SK-N-SH (cell line): ENCODE measurements at regions not wholly inside any gene's neighbourhood (a gene's known extent, or its start where the extent isn't known, plus 50 kb on each side); places are given as distances from the start of the nearest gene placed in this dataset.
"Not testable (repeated sequence)": the region's sequence is repeated elsewhere in the genome, so short reads cannot be mapped to it uniquely, and the experiment has no call there.

Experiments used
- ELF1 ChIP-seq: IDR thresholded peaks from 2 replicates; pipeline ENCODE4 v1.4.0; 2012
- EP300 ChIP-seq, 2 experiments: IDR thresholded peaks; 2 replicates each; pipeline versions ENCODE4 v1.4.0 to v1.6.1; 2012; ENCODE audit warnings: borderline replicate concordance in 1 of 2, low read depth in 1 of 2, low read length in 1 of 2
- FOSL2 ChIP-seq: IDR thresholded peaks from 2 replicates; pipeline ENCODE4 v1.4.0; 2012; ENCODE audit warnings: low read depth, mild to moderate bottlenecking, moderate library complexity, borderline replicate concordance
- FOXJ3 ChIP-seq: sonication (generic); formaldehyde crosslinking; IDR thresholded peaks from 2 replicates; pipeline ENCODE4 v1.5.1; 2020; ENCODE audit warnings: mild to moderate bottlenecking, missing genetic modification reagents
- FOXM1 ChIP-seq: IDR thresholded peaks from 2 replicates; pipeline ENCODE4 v1.4.0; 2012; ENCODE audit warnings: low read depth, mild to moderate bottlenecking
- JUND ChIP-seq: IDR thresholded peaks from 2 replicates; pipeline ENCODE4 v1.4.0; 2012
- POLR2AphosphoS5 ChIP-seq: IDR thresholded peaks from 2 replicates; pipeline ENCODE4 v1.6.1; 2012; ENCODE audit warnings: low read depth, low read length
- RXRA ChIP-seq: IDR thresholded peaks from 2 replicates; pipeline ENCODE4 v1.4.0; 2012; ENCODE audit warnings: low read depth, mild to moderate bottlenecking, borderline replicate concordance
- SIN3A ChIP-seq: IDR thresholded peaks from 2 replicates; pipeline ENCODE4 v1.6.1; 2012; ENCODE audit warnings: low read depth, mild to moderate bottlenecking, low read length, moderate library complexity, borderline replicate concordance
- SMC3 ChIP-seq: IDR thresholded peaks from 2 replicates; pipeline ENCODE4 v1.6.1; 2012; ENCODE audit warnings: low read depth, low read length, improper control_type of control experiment
- TF ChIP-seq, protein P1 (sequence below): IDR thresholded peaks from 2 replicates; pipeline ENCODE4 v1.4.0; 2012; ENCODE audit warnings: low read depth
- TF ChIP-seq, protein P2 (sequence below): fragments of 200-600 bp; sonication (generic); IDR thresholded peaks from 2 replicates; pipeline ENCODE4 v1.6.1; 2017; ENCODE audit warnings: antibody characterized with exemption, mild to moderate bottlenecking, moderate library complexity
- TF ChIP-seq, protein P3 (sequence below): IDR thresholded peaks from 2 replicates; pipeline ENCODE4 v1.4.0; 2012; ENCODE audit warnings: low read depth, borderline replicate concordance
- TF ChIP-seq, protein P4 (sequence below): IDR thresholded peaks from 2 replicates; pipeline ENCODE4; 2012

DNA sequence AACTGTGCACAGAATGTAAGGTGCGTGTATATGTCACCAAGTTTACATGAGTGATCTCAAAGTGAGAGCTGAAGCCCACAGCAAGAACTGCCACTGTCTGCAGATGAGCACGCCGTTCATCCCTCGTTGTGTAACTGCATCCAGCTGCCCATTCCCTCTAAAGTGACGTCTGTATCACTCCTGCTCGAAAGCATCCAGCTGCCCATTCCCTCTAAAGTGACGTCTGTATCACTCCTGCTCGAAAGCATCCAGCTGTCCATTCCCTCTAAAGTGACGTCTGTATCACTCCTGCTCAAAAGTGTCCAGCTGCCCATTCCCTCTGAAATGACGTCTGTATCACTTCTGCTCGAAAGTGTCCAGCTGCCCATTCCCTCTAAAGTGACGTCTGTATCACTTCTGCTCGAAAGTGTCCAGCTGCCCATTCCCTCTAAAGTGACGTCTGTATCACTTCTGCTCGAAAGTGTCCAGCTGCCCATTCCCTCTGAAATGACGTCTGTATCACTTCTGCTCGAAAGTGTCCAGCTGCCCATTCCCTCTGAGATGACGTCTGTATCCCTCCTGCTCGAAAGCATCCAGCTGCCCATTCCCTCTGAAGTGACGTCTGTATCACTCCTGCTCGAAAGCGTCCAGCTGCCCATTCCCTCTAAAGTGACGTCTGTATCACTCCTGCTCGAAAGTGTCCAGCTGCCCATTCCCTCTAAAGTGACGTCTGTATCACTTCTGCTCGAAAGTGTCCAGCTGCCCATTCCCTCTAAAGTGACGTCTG is 871.4 kb downstream of the TRIML1 start:
- TF ChIP-seq, protein P1, sequence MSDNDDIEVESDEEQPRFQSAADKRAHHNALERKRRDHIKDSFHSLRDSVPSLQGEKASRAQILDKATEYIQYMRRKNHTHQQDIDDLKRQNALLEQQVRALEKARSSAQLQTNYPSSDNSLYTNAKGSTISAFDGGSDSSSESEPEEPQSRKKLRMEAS = not testable (repeated sequence)
- not testable (repeated sequence) for TF ChIP-seq EP300 (IDR thresholded peaks at IDR 0.05; ENCODE audit: borderline replicate concordance in 1 of 2, low read depth in 1 of 2, low read length in 1 of 2); POLR2AphosphoS5; ELF1; FOXM1; FOSL2; SMC3; JUND; SIN3A; RXRA; FOXJ3 (CRISPR knock-in tag)
- TF ChIP-seq, protein P2, sequence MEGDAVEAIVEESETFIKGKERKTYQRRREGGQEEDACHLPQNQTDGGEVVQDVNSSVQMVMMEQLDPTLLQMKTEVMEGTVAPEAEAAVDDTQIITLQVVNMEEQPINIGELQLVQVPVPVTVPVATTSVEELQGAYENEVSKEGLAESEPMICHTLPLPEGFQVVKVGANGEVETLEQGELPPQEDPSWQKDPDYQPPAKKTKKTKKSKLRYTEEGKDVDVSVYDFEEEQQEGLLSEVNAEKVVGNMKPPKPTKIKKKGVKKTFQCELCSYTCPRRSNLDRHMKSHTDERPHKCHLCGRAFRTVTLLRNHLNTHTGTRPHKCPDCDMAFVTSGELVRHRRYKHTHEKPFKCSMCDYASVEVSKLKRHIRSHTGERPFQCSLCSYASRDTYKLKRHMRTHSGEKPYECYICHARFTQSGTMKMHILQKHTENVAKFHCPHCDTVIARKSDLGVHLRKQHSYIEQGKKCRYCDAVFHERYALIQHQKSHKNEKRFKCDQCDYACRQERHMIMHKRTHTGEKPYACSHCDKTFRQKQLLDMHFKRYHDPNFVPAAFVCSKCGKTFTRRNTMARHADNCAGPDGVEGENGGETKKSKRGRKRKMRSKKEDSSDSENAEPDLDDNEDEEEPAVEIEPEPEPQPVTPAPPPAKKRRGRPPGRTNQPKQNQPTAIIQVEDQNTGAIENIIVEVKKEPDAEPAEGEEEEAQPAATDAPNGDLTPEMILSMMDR = not testable (repeated sequence)
- TF ChIP-seq, protein P3, sequence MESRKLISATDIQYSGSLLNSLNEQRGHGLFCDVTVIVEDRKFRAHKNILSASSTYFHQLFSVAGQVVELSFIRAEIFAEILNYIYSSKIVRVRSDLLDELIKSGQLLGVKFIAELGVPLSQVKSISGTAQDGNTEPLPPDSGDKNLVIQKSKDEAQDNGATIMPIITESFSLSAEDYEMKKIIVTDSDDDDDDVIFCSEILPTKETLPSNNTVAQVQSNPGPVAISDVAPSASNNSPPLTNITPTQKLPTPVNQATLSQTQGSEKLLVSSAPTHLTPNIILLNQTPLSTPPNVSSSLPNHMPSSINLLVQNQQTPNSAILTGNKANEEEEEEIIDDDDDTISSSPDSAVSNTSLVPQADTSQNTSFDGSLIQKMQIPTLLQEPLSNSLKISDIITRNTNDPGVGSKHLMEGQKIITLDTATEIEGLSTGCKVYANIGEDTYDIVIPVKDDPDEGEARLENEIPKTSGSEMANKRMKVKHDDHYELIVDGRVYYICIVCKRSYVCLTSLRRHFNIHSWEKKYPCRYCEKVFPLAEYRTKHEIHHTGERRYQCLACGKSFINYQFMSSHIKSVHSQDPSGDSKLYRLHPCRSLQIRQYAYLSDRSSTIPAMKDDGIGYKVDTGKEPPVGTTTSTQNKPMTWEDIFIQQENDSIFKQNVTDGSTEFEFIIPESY = not testable (repeated sequence)
- TF ChIP-seq, protein P4, sequence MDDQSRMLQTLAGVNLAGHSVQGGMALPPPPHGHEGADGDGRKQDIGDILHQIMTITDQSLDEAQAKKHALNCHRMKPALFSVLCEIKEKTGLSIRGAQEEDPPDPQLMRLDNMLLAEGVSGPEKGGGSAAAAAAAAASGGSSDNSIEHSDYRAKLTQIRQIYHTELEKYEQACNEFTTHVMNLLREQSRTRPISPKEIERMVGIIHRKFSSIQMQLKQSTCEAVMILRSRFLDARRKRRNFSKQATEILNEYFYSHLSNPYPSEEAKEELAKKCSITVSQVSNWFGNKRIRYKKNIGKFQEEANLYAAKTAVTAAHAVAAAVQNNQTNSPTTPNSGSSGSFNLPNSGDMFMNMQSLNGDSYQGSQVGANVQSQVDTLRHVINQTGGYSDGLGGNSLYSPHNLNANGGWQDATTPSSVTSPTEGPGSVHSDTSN = not testable (repeated sequence)
